Eye (tissue), 1 donor: ENCODE measurements at regions not wholly inside any gene's neighbourhood (a gene's known extent, or its start where the extent isn't known, plus 50 kb on each side); places are given as distances from the start of the nearest gene placed in this dataset.
"Not testable (repeated sequence)": the region's sequence is repeated elsewhere in the genome, so short reads cannot be mapped to it uniquely, and the experiment has no call there.

ENCODE experiments used
- DNase-seq: peaks from one replicate; pipeline ENCODE4 v3.0.0-alpha.2; 2015

GRCh38 chr2:77578354-77578753 is 56.2 kb upstream of the LRRTM4 start:
- no peak for DNase-seq

- no peak for DNase-seq
Measured at GRCh38 chr2:77579076-77579769, 57.0 kb upstream of the LRRTM4 start.

GRCh38 chr2:77588438-77588837 is 66.3 kb upstream of the LRRTM4 start:
- no peak for DNase-seq

GRCh38 chr2:77590298-77590917 is 68.2 kb upstream of the LRRTM4 start:
- no peak for DNase-seq

- DNase-seq = not testable (repeated sequence)
Measured at GRCh38 chr2:77592955-77593354, 70.8 kb upstream of the LRRTM4 start.

GRCh38 chr2:77602771-77603170 is 80.6 kb upstream of the LRRTM4 start:
- DNase-seq = no peak

- DNase-seq = no peak
Measured at GRCh38 chr2:77604953-77605929, 83.1 kb upstream of the LRRTM4 start.

GRCh38 chr2:77608510-77608909 is 86.3 kb upstream of the LRRTM4 start:
- DNase-seq = no peak

- peak; percentile 30 for DNase-seq
Measured at GRCh38 chr2:77629539-77629938, 107.4 kb upstream of the LRRTM4 start.

GRCh38 chr2:77631007-77631406 is 108.8 kb upstream of the LRRTM4 start:
- no peak for DNase-seq

- DNase-seq = no peak
Measured at GRCh38 chr2:77633601-77634000, 111.4 kb upstream of the LRRTM4 start.

- DNase-seq = no peak
Measured at GRCh38 chr2:77640924-77641323, 118.7 kb upstream of the LRRTM4 start.

- DNase-seq = no peak
Measured at GRCh38 chr2:77642339-77642738, 120.2 kb upstream of the LRRTM4 start.

GRCh38 chr2:77649856-77650255 is 127.7 kb upstream of the LRRTM4 start:
- no peak for DNase-seq

GRCh38 chr2:77652499-77652898 is 130.3 kb upstream of the LRRTM4 start:
- no peak for DNase-seq

- no peak for DNase-seq
Measured at GRCh38 chr2:77664491-77664890, 142.3 kb upstream of the LRRTM4 start.

GRCh38 chr2:77666251-77666980 is 144.2 kb upstream of the LRRTM4 start:
- DNase-seq = no peak

GRCh38 chr2:77684543-77685319 is 162.6 kb upstream of the LRRTM4 start:
- DNase-seq = not testable (repeated sequence)

- DNase-seq = no peak
Measured at GRCh38 chr2:77712601-77713000, 190.4 kb upstream of the LRRTM4 start.

- DNase-seq = no peak
Measured at GRCh38 chr2:77713412-77713811, 191.2 kb upstream of the LRRTM4 start.

- no peak for DNase-seq
Measured at GRCh38 chr2:77720115-77720514, 197.9 kb upstream of the LRRTM4 start.

- DNase-seq = no peak
Measured at GRCh38 chr2:77721593-77721992, 199.4 kb upstream of the LRRTM4 start.
